ENCODE measurements at regions not wholly inside any gene's neighbourhood (a gene's known extent, or its start where the extent isn't known, plus 50 kb on each side); places are given as distances from the start of the nearest gene placed in this dataset.

DNA sequence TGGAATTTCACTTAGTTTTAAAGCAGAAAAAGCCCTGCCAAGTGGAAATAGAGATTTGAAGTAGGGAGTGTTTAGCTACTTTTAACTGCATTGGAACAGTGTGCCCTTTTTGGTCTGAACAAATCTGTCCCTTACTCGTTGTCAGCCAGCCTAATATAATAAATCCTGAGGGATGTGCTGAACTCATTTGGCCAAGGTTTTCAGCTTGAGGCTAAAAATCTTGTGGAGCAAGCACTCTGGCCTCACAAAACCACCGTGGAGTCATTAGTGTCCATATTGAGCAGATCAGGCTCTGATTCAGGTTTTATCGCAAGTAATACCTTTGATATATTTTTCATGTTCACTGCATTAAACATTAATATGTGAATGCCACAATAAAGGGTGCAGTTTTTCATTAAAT, 383.5 kb downstream of the FRK start:
- TF ChIP-seq ETS1 (IDR thresholded peaks at IDR 0.05) (no peak), EZH2 (IDR thresholded peaks at IDR 0.05; ENCODE audit: low read depth, unreplicated experiment) (no peak), EZH2phosphoT487 (IDR thresholded peaks at IDR 0.05; ENCODE audit: unreplicated experiment) (no peak), POLR2AphosphoS5 (IDR thresholded peaks at IDR 0.05; ENCODE audit: low read depth) (no peak), CREB1 (CRISPR knock-in tag; IDR thresholded peaks at IDR 0.05; ENCODE audit: low read depth) (no peak)
- TF ChIP-seq, protein P1, sequence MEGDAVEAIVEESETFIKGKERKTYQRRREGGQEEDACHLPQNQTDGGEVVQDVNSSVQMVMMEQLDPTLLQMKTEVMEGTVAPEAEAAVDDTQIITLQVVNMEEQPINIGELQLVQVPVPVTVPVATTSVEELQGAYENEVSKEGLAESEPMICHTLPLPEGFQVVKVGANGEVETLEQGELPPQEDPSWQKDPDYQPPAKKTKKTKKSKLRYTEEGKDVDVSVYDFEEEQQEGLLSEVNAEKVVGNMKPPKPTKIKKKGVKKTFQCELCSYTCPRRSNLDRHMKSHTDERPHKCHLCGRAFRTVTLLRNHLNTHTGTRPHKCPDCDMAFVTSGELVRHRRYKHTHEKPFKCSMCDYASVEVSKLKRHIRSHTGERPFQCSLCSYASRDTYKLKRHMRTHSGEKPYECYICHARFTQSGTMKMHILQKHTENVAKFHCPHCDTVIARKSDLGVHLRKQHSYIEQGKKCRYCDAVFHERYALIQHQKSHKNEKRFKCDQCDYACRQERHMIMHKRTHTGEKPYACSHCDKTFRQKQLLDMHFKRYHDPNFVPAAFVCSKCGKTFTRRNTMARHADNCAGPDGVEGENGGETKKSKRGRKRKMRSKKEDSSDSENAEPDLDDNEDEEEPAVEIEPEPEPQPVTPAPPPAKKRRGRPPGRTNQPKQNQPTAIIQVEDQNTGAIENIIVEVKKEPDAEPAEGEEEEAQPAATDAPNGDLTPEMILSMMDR (conservative IDR thresholded peaks at IDR 0.05; ENCODE audit: low read depth in 2 of 2): no peak

Data from GM23338 (cell line).